ENCODE measurements at regions not wholly inside any gene's neighbourhood (a gene's known extent, or its start where the extent isn't known, plus 50 kb on each side); places are given as distances from the start of the nearest gene placed in this dataset.

DNA sequence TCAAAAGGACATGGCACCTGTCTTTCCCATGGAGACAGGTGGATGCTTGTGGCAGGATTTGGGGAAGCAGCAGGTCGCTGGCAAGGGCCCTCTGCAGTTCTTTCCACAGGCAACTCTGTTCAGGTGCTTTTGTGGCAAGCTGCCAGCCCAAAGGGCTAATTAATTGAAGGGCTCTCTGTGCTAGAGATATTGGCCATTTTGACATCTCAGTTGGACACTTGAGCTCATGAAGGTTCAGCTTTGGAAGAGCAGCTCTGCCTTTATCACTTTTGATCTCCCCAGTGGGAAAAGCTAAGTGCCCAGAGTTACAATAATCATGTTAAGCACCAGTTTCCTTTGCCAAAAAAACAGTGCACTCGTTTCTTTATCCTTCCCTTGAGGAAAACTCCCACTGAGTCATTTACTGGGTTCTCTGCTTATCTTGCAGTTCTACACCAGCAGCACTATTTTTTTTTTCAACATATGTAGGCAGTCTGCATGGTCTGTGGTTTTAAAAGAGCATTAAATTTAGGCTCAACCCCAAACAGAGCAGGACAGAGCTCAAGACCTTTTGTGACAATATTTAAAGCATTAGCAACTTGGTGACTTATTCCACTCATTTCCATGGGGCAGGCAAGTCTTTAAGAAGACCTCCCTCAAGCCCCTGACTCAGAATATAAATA is 336.4 kb upstream of the RASGEF1B start:
- Histone ChIP-seq H3K27ac (no peak overlapping the region), H3K36me3 (no peaks in the 10 kb centered on the region), H3K27me3 (no peaks in the 10 kb centered on the region), H3K9me3 (no peaks in the 10 kb centered on the region), H3K4me1 (peaks cover 8 to 14% (median 9%) of the 10 kb centered on the region in 3 donors), H3K4me3 (no peak overlapping the region)
- TF ChIP-seq, protein P1, sequence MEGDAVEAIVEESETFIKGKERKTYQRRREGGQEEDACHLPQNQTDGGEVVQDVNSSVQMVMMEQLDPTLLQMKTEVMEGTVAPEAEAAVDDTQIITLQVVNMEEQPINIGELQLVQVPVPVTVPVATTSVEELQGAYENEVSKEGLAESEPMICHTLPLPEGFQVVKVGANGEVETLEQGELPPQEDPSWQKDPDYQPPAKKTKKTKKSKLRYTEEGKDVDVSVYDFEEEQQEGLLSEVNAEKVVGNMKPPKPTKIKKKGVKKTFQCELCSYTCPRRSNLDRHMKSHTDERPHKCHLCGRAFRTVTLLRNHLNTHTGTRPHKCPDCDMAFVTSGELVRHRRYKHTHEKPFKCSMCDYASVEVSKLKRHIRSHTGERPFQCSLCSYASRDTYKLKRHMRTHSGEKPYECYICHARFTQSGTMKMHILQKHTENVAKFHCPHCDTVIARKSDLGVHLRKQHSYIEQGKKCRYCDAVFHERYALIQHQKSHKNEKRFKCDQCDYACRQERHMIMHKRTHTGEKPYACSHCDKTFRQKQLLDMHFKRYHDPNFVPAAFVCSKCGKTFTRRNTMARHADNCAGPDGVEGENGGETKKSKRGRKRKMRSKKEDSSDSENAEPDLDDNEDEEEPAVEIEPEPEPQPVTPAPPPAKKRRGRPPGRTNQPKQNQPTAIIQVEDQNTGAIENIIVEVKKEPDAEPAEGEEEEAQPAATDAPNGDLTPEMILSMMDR (IDR thresholded peaks at IDR 0.05) = no peak
- TF ChIP-seq POLR2A (IDR thresholded peaks at IDR 0.05) = no peak
- intact Hi-C loops (cut with DNase I) = no loop called here
- WGBS, 2 donors = 0 to 29% methylated on average over 2 of the region's 2 CpGs
- DNase-seq = no peak

DNA sequence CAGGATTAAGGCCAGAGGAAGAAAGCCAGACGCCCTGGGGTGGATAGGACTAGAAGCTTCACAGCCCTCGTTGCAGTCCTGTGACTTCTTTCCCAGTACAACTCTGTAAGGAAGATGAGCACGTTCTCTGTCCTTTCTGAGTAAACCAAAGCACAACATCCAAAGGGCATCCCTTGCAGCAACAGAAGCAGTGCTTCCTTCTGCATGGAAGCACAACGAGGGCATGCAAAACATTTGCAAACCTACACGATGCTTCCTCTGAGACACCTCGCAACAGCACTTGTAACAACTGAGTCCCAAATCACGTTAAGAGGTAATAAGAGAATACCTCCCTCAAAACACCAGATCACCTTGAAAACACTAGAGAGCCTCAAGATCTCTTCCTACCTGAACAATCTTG is 335.7 kb upstream of the RASGEF1B start:
- no peaks in the 10 kb centered on the region for H3K9me3 ChIP-seq
- H3K4me1 ChIP-seq = peaks cover 8 to 14% (median 9%) of the 10 kb centered on the region in 3 donors
- H3K4me3 ChIP-seq = no peak overlapping the region
- H3K27me3 ChIP-seq = no peaks in the 10 kb centered on the region
- no peak for DNase-seq
- no peak overlapping the region for H3K27ac ChIP-seq
- 67 to 82% methylated on average over 7 of the region's 7 CpGs for WGBS, 2 donors
- intact Hi-C loops (cut with DNase I) = no loop called here
- TF ChIP-seq, protein P1 (IDR thresholded peaks at IDR 0.05) = no peak
- TF ChIP-seq POLR2A (IDR thresholded peaks at IDR 0.05) = no peak
- H3K36me3 ChIP-seq = no peaks in the 10 kb centered on the region

DNA sequence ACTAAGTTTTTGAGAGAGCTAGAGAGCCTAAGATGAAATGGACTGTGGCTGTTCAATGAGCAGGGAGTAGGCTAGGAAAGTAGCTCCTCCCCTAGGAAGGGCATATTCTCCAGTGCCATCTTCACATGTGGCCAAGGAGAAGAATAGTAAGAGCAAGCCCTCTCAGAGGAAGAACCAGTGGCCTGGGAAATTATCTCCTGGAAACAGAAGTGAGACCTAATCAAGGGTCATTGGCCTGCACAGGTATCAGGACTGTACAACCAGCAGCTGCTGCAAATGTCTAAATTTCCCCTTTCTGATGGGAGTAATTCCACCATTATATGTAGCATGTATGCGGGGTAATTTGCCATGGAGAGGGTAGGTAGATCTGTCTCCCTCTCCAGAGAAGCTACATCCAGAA is 334.8 kb upstream of the RASGEF1B start:
- no peak for DNase-seq
- Histone ChIP-seq H3K36me3 (no peaks in the 10 kb centered on the region), H3K4me3 (no peak overlapping the region), H3K27me3 (no peaks in the 10 kb centered on the region), H3K9me3 (no peaks in the 10 kb centered on the region), H3K4me1 (peaks cover 8 to 14% (median 9%) of the 10 kb centered on the region in 3 donors), H3K27ac (no peak overlapping the region)
- WGBS, 2 donors = 71 to 100% methylated on average over 1 of the region's 1 CpG
- TF ChIP-seq POLR2A (IDR thresholded peaks at IDR 0.05) = no peak
- TF ChIP-seq, protein P1 (IDR thresholded peaks at IDR 0.05) = no peak
- intact Hi-C loops (cut with DNase I) = no loop called here

DNA sequence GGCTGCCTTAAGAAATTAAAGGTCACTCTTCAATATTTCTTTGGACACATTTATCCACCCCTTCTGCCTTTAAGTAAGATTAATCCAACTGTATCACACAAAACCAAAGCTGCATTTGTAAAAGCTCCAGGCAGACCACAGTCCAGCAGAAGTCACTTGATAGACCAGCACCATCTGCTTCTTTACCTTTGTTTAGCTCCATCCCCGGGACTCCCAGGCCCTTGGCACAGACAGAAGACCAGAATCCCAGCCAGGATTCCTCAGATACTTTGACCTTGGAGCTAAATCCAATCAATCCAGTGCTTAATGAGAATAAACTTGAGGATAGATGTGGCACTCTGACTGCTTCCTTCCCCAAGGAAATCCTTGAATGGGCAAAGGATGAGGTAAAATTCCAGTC is 333.1 kb upstream of the RASGEF1B start:
- no peak for TF ChIP-seq POLR2A (IDR thresholded peaks at IDR 0.05)
- TF ChIP-seq, protein P1 (IDR thresholded peaks at IDR 0.05) = no peak
- Histone ChIP-seq H3K4me3 (no peak overlapping the region), H3K27me3 (no peaks in the 10 kb centered on the region), H3K4me1 (peaks cover 8 to 14% (median 9%) of the 10 kb centered on the region in 3 donors), H3K9me3 (no peaks in the 10 kb centered on the region), H3K36me3 (no peaks in the 10 kb centered on the region), H3K27ac (no peak overlapping the region)
- intact Hi-C loops (cut with DNase I) = no loop called here
- 29 to 43% methylated on average over 1 of the region's 1 CpG for WGBS, 2 donors
- DNase-seq = no peak

DNA sequence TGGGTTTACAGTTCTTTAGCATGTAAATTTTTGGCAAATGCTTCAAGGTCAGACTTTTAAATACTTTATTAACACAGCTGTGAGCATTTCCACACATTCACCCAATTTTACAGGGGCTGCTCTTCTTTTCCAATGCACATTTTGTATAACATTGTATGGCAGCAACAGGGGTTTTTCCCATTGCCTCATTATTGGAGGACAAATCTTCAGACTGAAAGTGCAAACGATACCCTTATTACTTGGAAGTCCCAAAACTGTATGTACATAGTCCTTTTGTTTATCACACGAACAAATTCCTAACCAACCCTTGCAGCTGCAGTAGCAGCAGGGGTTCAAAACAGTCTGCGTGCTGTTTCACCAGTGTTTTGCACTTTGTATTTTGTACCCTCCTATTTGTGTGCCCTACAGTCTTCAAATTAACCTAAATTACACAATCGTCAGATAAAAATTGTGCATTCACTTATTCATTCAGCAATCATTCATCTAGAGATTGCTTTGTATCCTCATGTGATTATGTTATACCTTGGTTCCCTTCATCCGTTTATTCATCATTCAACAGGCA is 330.7 kb upstream of the RASGEF1B start:
- TF ChIP-seq POLR2A (IDR thresholded peaks at IDR 0.05) = no peak
- TF ChIP-seq, protein P1 (IDR thresholded peaks at IDR 0.05) = no peak
- intact Hi-C loops (cut with DNase I) = no loop called here
- H3K9me3 ChIP-seq = no peaks in the 10 kb centered on the region
- no peak for DNase-seq
- no peaks in the 10 kb centered on the region for H3K27me3 ChIP-seq
- no peak overlapping the region for H3K27ac ChIP-seq
- 59 to 61% methylated on average over 5 of the region's 5 CpGs for WGBS, 2 donors
- no peaks in the 10 kb centered on the region for H3K36me3 ChIP-seq
- H3K4me3 ChIP-seq = no peak overlapping the region
- H3K4me1 ChIP-seq = no peaks in the 10 kb centered on the region

Measured in esophagus squamous epithelium (tissue), 5 donors.